Endothelial cell of umbilical vein (primary cell): ENCODE measurements at regions not wholly inside any gene's neighbourhood (a gene's known extent, or its start where the extent isn't known, plus 50 kb on each side); places are given as distances from the start of the nearest gene placed in this dataset.

Source experiments
- BruUV-seq: library from RNA; stranded (reverse); fragments of 400-500 nt; replicated peaks from 2 replicates; lab custom pipeline; 2021; lab: Mats Ljungman, UMichigan
- CTCF ChIA-PET: fragments of 300-600, 350-600 bp; sonication (Branson Sonifier 250); formaldehyde crosslinking; loops from one replicate; lab custom pipeline; 2021; ENCODE audit warnings: antibody characterized with exemption, inconsistent platforms; lab: Charles Lee
- POLR2A ChIA-PET: fragments of 300-600, 350-600 bp; sonication (Branson Sonifier 250); formaldehyde crosslinking; loops from one replicate; lab custom pipeline; 2021; ENCODE audit warnings: antibody characterized with exemption, inconsistent platforms; lab: Charles Lee
- DNase-seq: peaks from one replicate; pipeline ENCODE4 v3.0.0-alpha.2; 2011; ENCODE audit warnings: low read depth, low spot score
- FAIRE-seq: peaks from 2 replicates; lab custom pipeline; 2011; peaks lifted over from hg19 to GRCh38; lab: Jason Lieb, UNC
- H2AFZ ChIP-seq: 2 replicates; pipeline ENCODE4 v1.6.0; 2012; ENCODE audit warnings: low read depth, low read length, control low read depth, inconsistent platforms
- H3K27ac ChIP-seq: 2 replicates; pipeline ENCODE4 v1.5.1; 2011; ENCODE audit warnings: low read depth, mild to moderate bottlenecking, control low read depth, low read length, moderate library complexity; ENCODE audit not compliant: insufficient read depth
- H3K27me3 ChIP-seq, 2 experiments: 2 replicates each; pipeline versions ENCODE4 v1.6.0 to v1.6.1; 2011; ENCODE audit warnings: low read length in 2 of 2, mixed read lengths in 1 of 2; ENCODE audit not compliant: control insufficient read depth in 2 of 2, insufficient read depth in 2 of 2
- H3K36me3 ChIP-seq, 2 experiments: 2 replicates in 1 of 2; 3 replicates in 1 of 2; pipeline ENCODE4 v1.5.1; 2011; ENCODE audit warnings: low read length in 2 of 2, mild to moderate bottlenecking in 1 of 2, moderate library complexity in 1 of 2; ENCODE audit not compliant: control insufficient read depth in 2 of 2, insufficient read depth in 2 of 2; ENCODE audit errors: extremely low read depth in 1 of 2
- H3K4me1 ChIP-seq: 3 replicates; pipeline ENCODE4 v1.5.1; 2011; ENCODE audit warnings: mild to moderate bottlenecking, low read length; ENCODE audit not compliant: control insufficient read depth, insufficient read depth; ENCODE audit errors: extremely low read depth
- H3K4me2 ChIP-seq: 2 replicates; pipeline ENCODE4 v1.6.1; 2011; ENCODE audit warnings: low read length, control low read depth, mixed read lengths; ENCODE audit not compliant: insufficient read depth
- H3K4me3 ChIP-seq, 3 experiments: fragments of 200-600 bp in 1 of 3; sonication (generic), shearing (Covaris generic) in 1 of 3; replicated peaks in 1 of 3; 2 replicates each; pipeline ENCODE4 v1.5.1; 2011 to 2016; ENCODE audit warnings: control low read depth in 3 of 3, low read length in 3 of 3, mild to moderate bottlenecking in 2 of 3, inconsistent platforms in 1 of 3, low read depth in 1 of 3, moderate library complexity in 1 of 3; ENCODE audit not compliant: insufficient read depth in 1 of 3
- H3K79me2 ChIP-seq: 2 replicates; pipeline ENCODE4 v1.6.0; 2012; ENCODE audit warnings: low read length, inconsistent platforms; ENCODE audit not compliant: control insufficient read depth, insufficient read depth
- H3K9ac ChIP-seq: replicated peaks from 2 replicates; pipeline ENCODE3; 2011; ENCODE audit warnings: low read length, control low read depth; ENCODE audit not compliant: insufficient read depth; ENCODE audit errors: extremely low read depth
- H3K9me1 ChIP-seq: replicated peaks from 3 replicates; pipeline ENCODE4 v1.6.0; 2011; ENCODE audit warnings: mild to moderate bottlenecking, low read length; ENCODE audit not compliant: control insufficient read depth, insufficient read depth; ENCODE audit errors: extremely low read depth
- H3K9me3 ChIP-seq: replicated peaks from 2 replicates; pipeline ENCODE4 v1.5.1; 2012; ENCODE audit warnings: low read length, inconsistent platforms; ENCODE audit not compliant: control insufficient read depth, insufficient read depth
- H4K20me1 ChIP-seq: replicated peaks from 2 replicates; pipeline ENCODE3; 2011; ENCODE audit warnings: mild to moderate bottlenecking, low read length; ENCODE audit not compliant: control insufficient read depth, insufficient read depth; ENCODE audit errors: extremely low read depth
- FOS ChIP-seq: IDR thresholded peaks from 2 replicates; pipeline ENCODE4 v1.6.1; 2011; ENCODE audit warnings: mild to moderate bottlenecking, low read length, moderate library complexity, borderline replicate concordance; ENCODE audit not compliant: insufficient read depth
- GATA2 ChIP-seq: IDR thresholded peaks from 2 replicates; pipeline ENCODE4 v1.7.0; 2011; ENCODE audit warnings: low read depth, mild to moderate bottlenecking, moderate library complexity, mixed read lengths, low read length; ENCODE audit not compliant: insufficient read length, insufficient read depth
- MYC ChIP-seq: IDR thresholded peaks from one replicate; pipeline ENCODE4 v1.6.1; 2011; ENCODE audit warnings: mild to moderate bottlenecking, low read depth, low read length
- POLR2A ChIP-seq: IDR thresholded peaks from 2 replicates; pipeline ENCODE4 v1.6.1; 2012; ENCODE audit warnings: low read depth, mild to moderate bottlenecking, control low read depth, low read length
- POLR2AphosphoS5 ChIP-seq: IDR thresholded peaks from 2 replicates; pipeline ENCODE4 v1.6.1; 2012; ENCODE audit warnings: low read depth, mild to moderate bottlenecking, control low read depth, low read length, moderate library complexity; ENCODE audit not compliant: insufficient read depth
- dilution Hi-C: fragments of 300-500 bp; cut with MboI; formaldehyde crosslinking; loops from one replicate; pipeline ENCODE4 v1.15.0; 2019; ENCODE audit warnings: low sequenced_read_pairs; ENCODE audit not compliant: extremely low pct_ligation_motif_present
- intact Hi-C: fragments of 100-400 bp; cut with micrococcal nuclease; formaldehyde crosslinking; loops from one replicate; pipeline ENCODE4 v1.10.0; 2022

DNA sequence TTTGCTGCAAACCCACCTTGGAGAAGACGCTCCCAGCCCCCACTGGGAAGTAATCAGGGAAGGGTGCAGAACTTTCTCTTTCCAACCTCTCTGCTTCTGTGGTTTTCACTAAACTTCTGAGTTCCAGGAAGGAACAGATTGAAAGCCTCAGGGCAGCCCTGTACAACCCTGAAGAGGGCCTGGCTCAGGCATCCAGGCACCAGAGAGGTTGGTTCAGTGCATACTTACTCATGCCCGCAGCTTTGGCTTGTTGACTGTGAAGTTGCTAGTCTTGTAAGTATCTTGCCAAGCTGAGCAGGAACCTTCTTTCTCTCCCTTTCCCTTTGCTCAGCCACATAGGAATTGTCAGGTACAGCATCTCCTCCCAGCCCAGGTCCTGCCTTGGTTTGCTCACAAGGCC, 272.2 kb upstream of the FOXQ1 start:
- Histone ChIP-seq H3K79me2 (no peaks in the 10 kb centered on the region), H3K27me3 (no peaks in the 10 kb centered on the region), H3K27ac (no peak overlapping the region), H2AFZ (no peak overlapping the region), H4K20me1 (no peaks in the 10 kb centered on the region), H3K9ac (no peak overlapping the region), H3K4me1 (no peaks in the 10 kb centered on the region), H3K9me1 (no peaks in the 10 kb centered on the region), H3K9me3 (peaks cover 5% of the 10 kb centered on the region), H3K4me2 (no peak overlapping the region), H3K4me3 (no peak overlapping the region), H3K36me3 (no peaks in the 10 kb centered on the region)
- ChIA-PET CTCF (no interaction called here), POLR2A (no interaction called here)
- TF ChIP-seq GATA2: no peak
- no peak for TF ChIP-seq MYC
- TF ChIP-seq FOS: no peak
- TF ChIP-seq POLR2A: no peak
- FAIRE-seq (no peak), DNase-seq (no peak)
- BruUV-seq: no TSS peak
- dilution Hi-C loops (no loop called here), intact Hi-C loops (no loop called here)

DNA sequence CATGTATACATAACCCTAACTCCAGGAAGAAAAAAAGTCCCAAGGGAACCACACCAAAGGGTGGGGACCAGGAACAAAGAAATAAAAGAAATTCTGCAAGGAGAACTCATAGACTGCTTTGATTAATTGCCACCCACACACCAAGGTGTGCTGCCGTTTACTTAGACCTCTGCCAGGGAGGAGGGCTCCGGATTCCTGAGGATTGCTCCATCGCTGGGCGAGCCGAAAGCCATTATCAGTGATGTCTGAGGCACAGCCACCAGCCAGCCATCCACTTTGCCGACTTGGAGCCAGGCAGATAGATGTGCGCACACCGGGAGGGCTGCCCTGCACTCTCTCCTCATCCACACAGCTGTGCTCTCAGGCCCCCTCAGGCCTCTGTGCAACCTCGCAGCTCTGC, 272.7 kb upstream of the FOXQ1 start:
- dilution Hi-C loops: no loop called here

More for the DNA sequence above, 272.7 kb upstream of the FOXQ1 start:
- intact Hi-C loops: no loop called here
- Histone ChIP-seq H3K27me3 (no peaks in the 10 kb centered on the region), H3K9me1 (no peaks in the 10 kb centered on the region), H3K9ac (no peak overlapping the region), H3K36me3 (no peaks in the 10 kb centered on the region), H3K79me2 (no peaks in the 10 kb centered on the region), H3K4me2 (no peak overlapping the region), H2AFZ (no peak overlapping the region), H4K20me1 (no peaks in the 10 kb centered on the region), H3K27ac (no peak overlapping the region), H3K4me1 (no peaks in the 10 kb centered on the region), H3K4me3 (no peak overlapping the region), H3K9me3 (peaks cover 5% of the 10 kb centered on the region)
- POLR2A ChIA-PET: no interaction called here
- CTCF ChIA-PET: no interaction called here
- DNase-seq (no peak), FAIRE-seq (no peak)
- no peak for TF ChIP-seq POLR2AphosphoS5
- no TSS peak for BruUV-seq
